Astrocyte of the cerebellum (primary cell): ENCODE measurements at regions not wholly inside any gene's neighbourhood (a gene's known extent, or its start where the extent isn't known, plus 50 kb on each side); places are given as distances from the start of the nearest gene placed in this dataset.

Experiments
- DNase-seq: peaks from one replicate; pipeline ENCODE4 v3.0.0-alpha.2; 2011; ENCODE audit warnings: low read depth
- H3K4me3 ChIP-seq: 2 replicates; pipeline ENCODE4 v1.5.1; 2011; ENCODE audit warnings: mild to moderate bottlenecking, low read depth, low read length, moderate library complexity
- CTCF ChIP-seq: IDR thresholded peaks from 2 replicates; pipeline ENCODE4 v1.5.1; 2012; ENCODE audit warnings: low read length, low read depth, moderate library complexity, mild to moderate bottlenecking; ENCODE audit errors: missing control alignments
- in situ Hi-C: cut with HindIII; loops from 2 replicates; pipeline ENCODE4 v1.10.0; 2017; ENCODE audit warnings: low sequenced_read_pairs

GRCh38 chr11:128342511-128343134 is 244.7 kb downstream of the ETS1 start:
- H3K4me3 ChIP-seq: no peak overlapping the region
- no peak for TF ChIP-seq CTCF
- DNase-seq: peak; percentile 42
- in situ Hi-C loops: no loop called here

- TF ChIP-seq CTCF: no peak
- no peak for DNase-seq
- no peak overlapping the region for H3K4me3 ChIP-seq
- in situ Hi-C loops: no loop called here
These were observed 245.8 kb downstream of the ETS1 start for GRCh38 chr11:128341280-128342248.

GRCh38 chr11:128339792-128340191 is 247.6 kb downstream of the ETS1 start:
- H3K4me3 ChIP-seq: no peak overlapping the region
- no peak for TF ChIP-seq CTCF
- in situ Hi-C loops: no loop called here
- DNase-seq: no peak

- in situ Hi-C loops: no loop called here
- no peak overlapping the region for H3K4me3 ChIP-seq
- no peak for DNase-seq
- TF ChIP-seq CTCF: no peak
These were observed 248.5 kb downstream of the ETS1 start for GRCh38 chr11:128338811-128339210.

- no peak overlapping the region for H3K4me3 ChIP-seq
- in situ Hi-C loops: no loop called here
- no peak for DNase-seq
- TF ChIP-seq CTCF: no peak
These were observed 251.2 kb downstream of the ETS1 start for GRCh38 chr11:128336203-128336602.

GRCh38 chr11:128335729-128336128 is 251.6 kb downstream of the ETS1 start:
- TF ChIP-seq CTCF: no peak
- in situ Hi-C loops: no loop called here
- no peak overlapping the region for H3K4me3 ChIP-seq
- DNase-seq: no peak
